HS-27A (cell line): ENCODE measurements at regions not wholly inside any gene's neighbourhood (a gene's known extent, or its start where the extent isn't known, plus 50 kb on each side); places are given as distances from the start of the nearest gene placed in this dataset.

Source experiments
- DNase-seq: peaks from one replicate; pipeline ENCODE4 v3.0.0-alpha.2; 2012; ENCODE audit warnings: low read depth, missing footprints

GRCh38 chr4:110886856-110887255 lies 264.0 kb upstream of the PITX2 start:
- DNase-seq, result no peak

GRCh38 chr4:110897784-110898183 lies 274.9 kb upstream of the PITX2 start:
- no peak for DNase-seq

- no peak for DNase-seq
Observed at GRCh38 chr4:110898290-110898689, 275.4 kb upstream of the PITX2 start.

GRCh38 chr4:110900213-110900769 lies 277.4 kb upstream of the PITX2 start:
- no peak for DNase-seq

- no peak for DNase-seq
Observed at GRCh38 chr4:110902500-110902899, 279.6 kb upstream of the PITX2 start.

GRCh38 chr4:110904435-110905065 lies 281.7 kb upstream of the PITX2 start:
- no peak for DNase-seq

GRCh38 chr4:110905367-110905766 lies 282.5 kb upstream of the PITX2 start:
- no peak for DNase-seq

- DNase-seq, result no peak
Observed at GRCh38 chr4:110907801-110908313, 285.0 kb upstream of the PITX2 start.

GRCh38 chr4:110914791-110915190 lies 291.9 kb upstream of the PITX2 start:
- DNase-seq, result no peak

GRCh38 chr4:110915301-110915700 lies 292.4 kb upstream of the PITX2 start:
- no peak for DNase-seq

- no peak for DNase-seq
Observed at GRCh38 chr4:110916505-110916904, 293.6 kb upstream of the PITX2 start.

- DNase-seq, result no peak
Observed at GRCh38 chr4:110917835-110918234, 295.0 kb upstream of the PITX2 start.

- DNase-seq, result no peak
Observed at GRCh38 chr4:110920990-110921389, 298.1 kb upstream of the PITX2 start.

- no peak for DNase-seq
Observed at GRCh38 chr4:110924761-110925160, 301.9 kb upstream of the PITX2 start.

- no peak for DNase-seq
Observed at GRCh38 chr4:110926841-110927400, 304.0 kb upstream of the PITX2 start.

GRCh38 chr4:110933341-110933740 lies 310.5 kb upstream of the PITX2 start:
- no peak for DNase-seq

GRCh38 chr4:110944501-110944900 lies 321.6 kb upstream of the PITX2 start:
- no peak for DNase-seq

- no peak for DNase-seq
Observed at GRCh38 chr4:110945600-110945999, 322.7 kb upstream of the PITX2 start.

GRCh38 chr4:110949542-110949941 lies 326.7 kb upstream of the PITX2 start:
- no peak for DNase-seq

- no peak for DNase-seq
Observed at GRCh38 chr4:110950731-110951130, 327.9 kb upstream of the PITX2 start.

GRCh38 chr4:110953191-110953590 lies 330.3 kb upstream of the PITX2 start:
- DNase-seq, result peak; percentile 71

- no peak for DNase-seq
Observed at GRCh38 chr4:110953898-110954297, 331.0 kb upstream of the PITX2 start.

- DNase-seq, result no peak
Observed at GRCh38 chr4:110955748-110956147, 332.9 kb upstream of the PITX2 start.
